HUES64 (cell line): ENCODE measurements at regions not wholly inside any gene's neighbourhood (a gene's known extent, or its start where the extent isn't known, plus 50 kb on each side); places are given as distances from the start of the nearest gene placed in this dataset.
"Not testable (repeated sequence)": the region's sequence is repeated elsewhere in the genome, so short reads cannot be mapped to it uniquely, and the experiment has no call there.

ENCODE experiments used
- H3K27ac ChIP-seq: 2 replicates; pipeline ENCODE4 v1.7.0; 2013; ENCODE audit warnings: low read depth, low read length, inconsistent platforms
- H3K27me3 ChIP-seq: 2 replicates; pipeline ENCODE4 v1.6.1; 2013; ENCODE audit warnings: mild to moderate bottlenecking, low read length; ENCODE audit not compliant: insufficient read depth
- H3K36me3 ChIP-seq: 2 replicates; pipeline ENCODE4 v1.6.1; 2013; ENCODE audit warnings: mild to moderate bottlenecking, low read length; ENCODE audit not compliant: insufficient read depth
- H3K4me1 ChIP-seq: 2 replicates; pipeline ENCODE4 v1.6.1; 2013; ENCODE audit warnings: mild to moderate bottlenecking, low read length, moderate library complexity; ENCODE audit not compliant: insufficient read depth
- H3K4me3 ChIP-seq: 2 replicates; pipeline ENCODE4 v1.5.1; 2013; ENCODE audit warnings: mild to moderate bottlenecking, low read length, moderate library complexity
- H3K9ac ChIP-seq: 2 replicates; pipeline ENCODE4 v1.6.1; 2013; ENCODE audit warnings: mild to moderate bottlenecking, low read depth, low read length
- H3K9me3 ChIP-seq: 2 replicates; pipeline ENCODE4 v1.6.1; 2013; ENCODE audit warnings: low read depth, low read length; ENCODE audit not compliant: insufficient read depth
- WGBS: fragments of 150-250, 120-280 bp; methylation state at CpG from one replicate; pipeline ENCODE4 v1.1.7; 2013; ENCODE audit warnings: missing lambda C conversion rate; 5-methylcytosine and 5-hydroxymethylcytosine counted together

GRCh38 chr2:174682578-174683391 lies 81.5 kb downstream of the CHRNA1 start:
- under 1% methylated on average over 95 of the region's 97 CpGs for WGBS
- H3K9ac ChIP-seq = peak overlapping the region; percentile 73
- H3K27me3 ChIP-seq = peaks cover 54% of the 10 kb centered on the region
- H3K36me3 ChIP-seq = no peaks in the 10 kb centered on the region
- no peaks in the 10 kb centered on the region for H3K9me3 ChIP-seq
- H3K4me1 ChIP-seq = peaks cover 12% of the 10 kb centered on the region
- H3K4me3 ChIP-seq = peak overlapping the region; percentile 78
- H3K27ac ChIP-seq = no peak overlapping the region

- peak overlapping the region; percentile 65 for H3K9ac ChIP-seq
- H3K27ac ChIP-seq = no peak overlapping the region
- H3K9me3 ChIP-seq = no peaks in the 10 kb centered on the region
- H3K4me1 ChIP-seq = peaks cover 12% of the 10 kb centered on the region
- peak overlapping the region; percentile 78 for H3K4me3 ChIP-seq
- peaks cover 54% of the 10 kb centered on the region for H3K27me3 ChIP-seq
- under 1% methylated on average over 49 of the region's 52 CpGs for WGBS
- H3K36me3 ChIP-seq = no peaks in the 10 kb centered on the region
Measured at GRCh38 chr2:174682007-174682577, 82.2 kb downstream of the CHRNA1 start.

- H3K27me3 ChIP-seq = peaks cover 54% of the 10 kb centered on the region
- H3K9ac ChIP-seq = peak overlapping the region; percentile 65; the same call in 1 of the 2 replicates
Measured at GRCh38 chr2:174681099-174682006, 82.9 kb downstream of the CHRNA1 start.

GRCh38 chr2:174680221-174680620 lies 82.6 kb upstream of the WIPF1 start:
- 88% methylated on average over 2 of the region's 2 CpGs for WGBS
- Histone ChIP-seq H3K9ac (no peak overlapping the region), H3K4me1 (peaks cover 12% of the 10 kb centered on the region), H3K27me3 (peaks cover 54% of the 10 kb centered on the region), H3K36me3 (no peaks in the 10 kb centered on the region), H3K9me3 (no peaks in the 10 kb centered on the region), H3K4me3 (no peak overlapping the region), H3K27ac (no peak overlapping the region)

More at GRCh38 chr2:174681099-174682006, 82.9 kb downstream of the CHRNA1 start:
- H3K4me1 ChIP-seq = peaks cover 12% of the 10 kb centered on the region
- WGBS = 50% methylated on average over 18 of the region's 18 CpGs
- peak overlapping the region; percentile 78 for H3K4me3 ChIP-seq
- no peak overlapping the region for H3K27ac ChIP-seq
- H3K36me3 ChIP-seq = no peaks in the 10 kb centered on the region
- no peaks in the 10 kb centered on the region for H3K9me3 ChIP-seq

GRCh38 chr2:174678395-174678794 lies 80.8 kb upstream of the WIPF1 start:
- WGBS = 95% methylated on average over 2 of the region's 2 CpGs
- Histone ChIP-seq H3K27me3 (peaks cover 35% of the 10 kb centered on the region), H3K4me3 (no peak overlapping the region), H3K9me3 (0 out of 2 replicates have a peak, but pooled peaks cover under 1% of the 10 kb centered on the region), H3K36me3 (no peaks in the 10 kb centered on the region), H3K4me1 (peaks cover 3% of the 10 kb centered on the region; the same call in 1 of the 2 replicates), H3K27ac (no peak overlapping the region), H3K9ac (no peak overlapping the region)

- WGBS = 89% methylated on average over 3 of the region's 5 CpGs
- H3K27ac ChIP-seq = no peak overlapping the region
- H3K9me3 ChIP-seq = peaks cover 19% of the 10 kb centered on the region
- no peak overlapping the region for H3K9ac ChIP-seq
- no peaks in the 10 kb centered on the region for H3K4me1 ChIP-seq
- peaks cover 10% of the 10 kb centered on the region; the same call in 1 of the 2 replicates for H3K36me3 ChIP-seq
- no peak overlapping the region for H3K4me3 ChIP-seq
- peaks cover 10% of the 10 kb centered on the region for H3K27me3 ChIP-seq
Measured at GRCh38 chr2:174675615-174676014, 78.0 kb upstream of the WIPF1 start.

- WGBS = 93% methylated on average over 2 of the region's 3 CpGs
- no peak overlapping the region for H3K9ac ChIP-seq
- H3K27me3 ChIP-seq = no peaks in the 10 kb centered on the region
- H3K9me3 ChIP-seq = peaks cover 19% of the 10 kb centered on the region
- H3K4me3 ChIP-seq = no peak overlapping the region
- H3K4me1 ChIP-seq = no peaks in the 10 kb centered on the region
- H3K36me3 ChIP-seq = peaks cover 10% of the 10 kb centered on the region; the same call in 1 of the 2 replicates
- no peak overlapping the region for H3K27ac ChIP-seq
Measured at GRCh38 chr2:174673876-174674275, 76.3 kb upstream of the WIPF1 start.

- Histone ChIP-seq H3K4me1 (no peaks in the 10 kb centered on the region), H3K27ac (no peak overlapping the region), H3K4me3 (no peak overlapping the region), H3K9me3 (peaks cover 19% of the 10 kb centered on the region), H3K9ac (no peak overlapping the region), H3K27me3 (no peaks in the 10 kb centered on the region), H3K36me3 (peaks cover 10% of the 10 kb centered on the region; the same call in 1 of the 2 replicates)
- WGBS = 95% methylated on average over 7 of the region's 7 CpGs
Measured at GRCh38 chr2:174673440-174673839, 75.8 kb upstream of the WIPF1 start.

- not testable (repeated sequence) for H3K27me3 ChIP-seq, H3K9ac ChIP-seq, H3K27ac ChIP-seq, H3K4me3 ChIP-seq
- Histone ChIP-seq H3K9me3 (peaks cover 19% of the 10 kb centered on the region), H3K4me1 (peaks cover 12% of the 10 kb centered on the region), H3K36me3 (peaks cover 10% of the 10 kb centered on the region; the same call in 1 of the 2 replicates)
- 93% methylated on average over 10 of the region's 10 CpGs for WGBS
Measured at GRCh38 chr2:174671532-174671931, 73.9 kb upstream of the WIPF1 start.

- no peak overlapping the region for H3K27ac ChIP-seq
- H3K36me3 ChIP-seq = peaks cover 10% of the 10 kb centered on the region; the same call in 1 of the 2 replicates
- H3K9me3 ChIP-seq = peaks cover 19% of the 10 kb centered on the region
- peaks cover 12% of the 10 kb centered on the region for H3K4me1 ChIP-seq
- no peak overlapping the region for H3K9ac ChIP-seq
- no peak overlapping the region for H3K4me3 ChIP-seq
- 96% methylated on average over 4 of the region's 4 CpGs for WGBS
- H3K27me3 ChIP-seq = no peaks in the 10 kb centered on the region
Measured at GRCh38 chr2:174670446-174670845, 72.8 kb upstream of the WIPF1 start.
